Neutrophil (primary cell): ENCODE measurements at regions not wholly inside any gene's neighbourhood (a gene's known extent, or its start where the extent isn't known, plus 50 kb on each side); places are given as distances from the start of the nearest gene placed in this dataset.

Experiments
- H3K27ac ChIP-seq: fragments of 200-600 bp; sonication (generic); 2 replicates; pipeline ENCODE4 v1.5.1; 2016; ENCODE audit warnings: mild to moderate bottlenecking, moderate library complexity
- H3K27me3 ChIP-seq: fragments of 200-600 bp; sonication (generic); 2 replicates; pipeline ENCODE4 v1.6.0; 2016; ENCODE audit warnings: mild to moderate bottlenecking
- H3K36me3 ChIP-seq: fragments of 200-600 bp; sonication (generic); 2 replicates; pipeline ENCODE4 v1.5.1; 2017
- H3K4me1 ChIP-seq, 2 experiments: fragments of 200-600 bp in 1 of 2; sonication (generic) in 1 of 2; 1 replicate in 1 of 2; 2 replicates in 1 of 2; pipeline versions ENCODE4 v1.5.1 to v1.6.1; 2013 to 2016; ENCODE audit warnings: low read depth in 1 of 2, low read length in 1 of 2, mild to moderate bottlenecking in 1 of 2, moderate library complexity in 1 of 2; ENCODE audit not compliant: control insufficient read depth in 1 of 2, insufficient read depth in 1 of 2
- H3K4me3 ChIP-seq, 2 experiments: fragments of 200-600 bp in 1 of 2; sonication (generic) in 1 of 2; 1 replicate in 1 of 2; 2 replicates in 1 of 2; pipeline ENCODE4 v1.5.1; 2013 to 2016; ENCODE audit warnings: low read depth in 1 of 2, low read length in 1 of 2, mild to moderate bottlenecking in 1 of 2, moderate library complexity in 1 of 2
- H3K9me3 ChIP-seq: fragments of 200-600 bp; sonication (generic); 2 replicates; pipeline ENCODE4 v1.5.1; 2016
- TF ChIP-seq, protein P1 (sequence below): fragments of 200-600 bp; sonication (generic); IDR thresholded peaks from 2 replicates; pipeline ENCODE4 v1.5.1; 2016; ENCODE audit warnings: antibody characterized with exemption

GRCh38 chr10:71136036-71136721, 76.2 kb upstream of the UNC5B start:
- Histone ChIP-seq H3K27me3 (peaks cover 27% of the 10 kb centered on the region), H3K36me3 (no peaks in the 10 kb centered on the region), H3K4me1 (no peaks in the 10 kb centered on the region), H3K4me3 (no peak overlapping the region), H3K9me3 (no peaks in the 10 kb centered on the region), H3K27ac (no peak overlapping the region)
- TF ChIP-seq, protein P1, sequence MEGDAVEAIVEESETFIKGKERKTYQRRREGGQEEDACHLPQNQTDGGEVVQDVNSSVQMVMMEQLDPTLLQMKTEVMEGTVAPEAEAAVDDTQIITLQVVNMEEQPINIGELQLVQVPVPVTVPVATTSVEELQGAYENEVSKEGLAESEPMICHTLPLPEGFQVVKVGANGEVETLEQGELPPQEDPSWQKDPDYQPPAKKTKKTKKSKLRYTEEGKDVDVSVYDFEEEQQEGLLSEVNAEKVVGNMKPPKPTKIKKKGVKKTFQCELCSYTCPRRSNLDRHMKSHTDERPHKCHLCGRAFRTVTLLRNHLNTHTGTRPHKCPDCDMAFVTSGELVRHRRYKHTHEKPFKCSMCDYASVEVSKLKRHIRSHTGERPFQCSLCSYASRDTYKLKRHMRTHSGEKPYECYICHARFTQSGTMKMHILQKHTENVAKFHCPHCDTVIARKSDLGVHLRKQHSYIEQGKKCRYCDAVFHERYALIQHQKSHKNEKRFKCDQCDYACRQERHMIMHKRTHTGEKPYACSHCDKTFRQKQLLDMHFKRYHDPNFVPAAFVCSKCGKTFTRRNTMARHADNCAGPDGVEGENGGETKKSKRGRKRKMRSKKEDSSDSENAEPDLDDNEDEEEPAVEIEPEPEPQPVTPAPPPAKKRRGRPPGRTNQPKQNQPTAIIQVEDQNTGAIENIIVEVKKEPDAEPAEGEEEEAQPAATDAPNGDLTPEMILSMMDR, result no peak

DNA sequence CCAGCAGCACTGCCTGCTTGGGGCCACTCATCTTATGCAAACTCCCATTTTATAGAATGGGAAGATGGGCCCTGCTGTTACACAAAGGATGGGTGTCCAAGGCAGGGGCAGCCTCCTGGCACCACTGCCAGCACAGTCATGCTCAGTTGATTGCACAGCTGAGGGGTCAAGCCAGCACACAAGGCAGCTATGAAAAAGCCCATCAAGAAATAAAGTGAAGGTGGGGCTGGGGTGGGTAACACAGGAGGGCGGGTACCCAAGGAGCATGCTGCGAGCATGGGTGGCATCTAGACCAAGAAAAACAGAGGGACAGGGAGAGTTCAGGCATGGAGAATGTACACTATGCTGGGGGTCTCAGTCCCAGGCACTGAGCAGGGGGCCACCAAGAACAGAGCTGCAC, 74.7 kb upstream of the UNC5B start:
- Histone ChIP-seq H3K27me3 (peaks cover 28% of the 10 kb centered on the region), H3K27ac (no peak overlapping the region), H3K36me3 (no peaks in the 10 kb centered on the region), H3K9me3 (no peaks in the 10 kb centered on the region), H3K4me3 (no peak overlapping the region), H3K4me1 (no peaks in the 10 kb centered on the region)
- TF ChIP-seq, protein P1, result no peak

GRCh38 chr10:71138166-71138830, 74.1 kb upstream of the UNC5B start:
- no peak overlapping the region for H3K27ac ChIP-seq
- H3K9me3 ChIP-seq, result no peaks in the 10 kb centered on the region
- H3K36me3 ChIP-seq, result no peaks in the 10 kb centered on the region
- H3K4me1 ChIP-seq, result no peaks in the 10 kb centered on the region
- peaks cover 24% of the 10 kb centered on the region for H3K27me3 ChIP-seq
- H3K4me3 ChIP-seq, result no peak overlapping the region
- TF ChIP-seq, protein P1, result no peak

DNA sequence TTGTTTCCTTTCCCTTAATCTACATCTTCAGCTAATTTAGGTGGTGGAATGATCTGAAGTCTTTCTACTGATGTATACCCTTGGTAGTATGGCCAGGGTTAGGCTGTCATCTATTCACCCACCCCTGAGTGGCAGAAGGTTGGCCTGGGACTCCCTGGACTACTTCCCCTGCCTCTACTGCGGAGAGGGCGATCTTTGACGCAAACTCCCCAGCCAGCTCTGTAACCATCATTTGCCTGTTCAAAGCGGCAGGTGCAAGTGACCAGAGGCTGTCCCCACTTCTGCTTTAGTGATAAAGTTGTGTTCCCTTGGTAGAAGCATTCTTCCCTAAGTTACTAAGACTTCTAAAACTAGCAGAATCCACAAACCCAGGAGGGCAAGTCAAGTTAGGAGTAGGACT, 70.8 kb upstream of the UNC5B start:
- Histone ChIP-seq H3K36me3 (no peaks in the 10 kb centered on the region), H3K27ac (no peak overlapping the region), H3K4me1 (no peaks in the 10 kb centered on the region), H3K4me3 (no peak overlapping the region), H3K9me3 (no peaks in the 10 kb centered on the region), H3K27me3 (peaks cover 19% of the 10 kb centered on the region)
- TF ChIP-seq, protein P1, result no peak

- H3K27me3 ChIP-seq, result peaks cover 19% of the 10 kb centered on the region
- no peaks in the 10 kb centered on the region for H3K4me1 ChIP-seq
- no peaks in the 10 kb centered on the region for H3K36me3 ChIP-seq
- H3K27ac ChIP-seq, result no peak overlapping the region
- H3K9me3 ChIP-seq, result no peaks in the 10 kb centered on the region
- TF ChIP-seq, protein P1, result no peak
- H3K4me3 ChIP-seq, result no peak overlapping the region
Measured at GRCh38 chr10:71143170-71143569, 69.2 kb upstream of the UNC5B start.
